Stimulated activated CD4-positive, alpha-beta T cell treated with anti-CD3 and anti-CD28 coated beads, Interleukin-1b, Interleukin-23, amount 100 ng/mL, for 1 hour (primary cell): ENCODE measurements at regions not wholly inside any gene's neighbourhood (a gene's known extent, or its start where the extent isn't known, plus 50 kb on each side); places are given as distances from the start of the nearest gene placed in this dataset.

Source experiments
- DNase-seq, 2 donors: peaks; one replicate each; pipeline ENCODE4 v3.0.0-alpha.2; 2020; ENCODE audit warnings: low read depth in 2 of 2

GRCh38 chr4:11537846-11538245 lies 109.2 kb upstream of the HS3ST1 start:
- DNase-seq = no peak

GRCh38 chr4:11535333-11535732 lies 106.6 kb upstream of the HS3ST1 start:
- no peak for DNase-seq

GRCh38 chr4:11534623-11535302 lies 106.1 kb upstream of the HS3ST1 start:
- no peak for DNase-seq

- no peak for DNase-seq
These were observed 103.4 kb upstream of the HS3ST1 start for GRCh38 chr4:11532138-11532537.

- no peak for DNase-seq
These were observed 101.0 kb upstream of the HS3ST1 start for GRCh38 chr4:11529625-11530201.

DNA sequence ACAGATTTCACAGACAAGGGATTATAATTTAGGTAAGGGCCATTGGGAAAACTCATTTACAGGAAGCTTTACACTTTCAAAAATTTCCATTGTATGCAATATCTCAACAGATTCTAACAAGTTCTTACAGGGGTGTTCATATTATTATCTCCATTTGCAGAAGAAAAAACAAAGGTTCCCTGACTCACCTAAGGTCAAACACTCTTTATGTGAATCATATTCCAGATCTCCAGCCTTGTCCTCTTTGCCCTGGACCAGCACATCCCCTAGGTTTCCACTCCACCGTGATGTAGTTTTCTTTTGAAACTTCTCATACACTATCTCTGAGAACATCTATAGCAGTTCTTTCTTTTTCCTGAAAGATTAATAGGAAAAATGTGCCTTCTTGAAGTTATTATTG lies 96.4 kb upstream of the HS3ST1 start:
- no peak for DNase-seq

DNA sequence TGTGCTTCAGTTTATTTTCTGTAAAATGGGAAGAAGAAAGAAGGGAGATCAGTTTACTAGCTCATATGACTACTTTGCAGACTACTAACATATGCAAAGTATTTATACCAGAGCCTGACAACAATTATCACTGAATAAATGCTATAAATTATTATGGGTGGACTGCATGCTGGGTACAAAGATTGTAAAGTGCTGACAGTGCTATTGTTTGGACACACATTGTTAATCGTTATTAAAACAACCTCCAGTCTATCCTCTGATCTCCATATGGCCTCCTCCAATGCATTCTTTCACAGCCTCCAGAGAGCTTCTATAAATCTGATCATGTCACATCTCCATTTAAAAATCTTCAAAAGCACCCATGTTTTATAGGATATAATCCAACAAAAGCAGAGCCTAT lies 90.1 kb upstream of the HS3ST1 start:
- DNase-seq = no peak

DNA sequence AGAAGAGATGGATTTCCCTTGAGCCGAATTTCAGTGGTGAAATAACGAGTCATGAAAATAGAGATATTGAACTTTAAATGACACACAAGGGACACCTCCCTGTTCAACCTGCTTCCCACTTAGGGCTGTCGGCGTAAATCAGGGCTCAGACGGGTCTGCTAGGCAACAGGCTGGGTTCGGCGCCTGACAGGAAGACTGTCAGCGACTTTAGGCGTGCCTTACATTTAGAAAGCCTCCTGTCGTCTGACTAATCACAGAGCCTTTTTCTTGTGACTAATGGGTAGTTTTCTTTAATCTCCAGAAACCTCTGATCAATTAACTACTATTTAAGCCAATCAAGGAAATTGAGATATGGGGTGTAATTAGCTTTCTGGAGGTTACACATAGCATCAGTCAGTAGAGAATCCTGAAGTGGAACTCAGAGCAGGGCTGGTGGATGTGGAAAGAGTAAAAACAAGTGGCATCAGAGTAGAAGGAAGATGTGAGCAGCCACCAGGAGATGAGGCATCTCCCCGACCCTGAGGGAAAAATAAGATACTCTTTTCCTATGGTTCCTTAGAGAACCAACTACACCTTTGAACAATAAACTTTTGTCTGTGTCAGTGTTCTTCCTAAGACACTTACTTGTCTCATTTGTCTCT lies 86.2 kb upstream of the HS3ST1 start:
- DNase-seq = no peak

DNA sequence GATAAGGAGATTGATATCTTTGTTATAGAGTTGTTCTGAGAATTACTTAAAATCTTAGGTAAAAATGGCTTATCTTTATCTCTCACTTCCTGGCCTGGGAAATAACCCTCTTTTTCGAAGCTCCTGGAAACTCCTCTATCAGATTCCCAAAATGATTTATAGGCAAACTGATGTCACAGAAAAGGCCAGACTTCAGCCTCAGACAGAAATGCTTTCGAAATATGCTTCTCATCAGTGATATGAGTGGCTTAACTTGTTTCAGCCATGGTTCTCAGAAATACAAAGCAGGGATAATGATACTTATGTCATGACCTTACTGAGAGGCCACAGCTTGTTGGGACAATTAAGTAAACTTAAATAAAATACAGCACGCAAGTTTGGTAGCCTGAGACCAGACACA lies 85.3 kb upstream of the HS3ST1 start:
- no peak for DNase-seq

GRCh38 chr4:11512871-11513270 lies 84.2 kb upstream of the HS3ST1 start:
- no peak for DNase-seq

GRCh38 chr4:11511321-11511720 lies 82.6 kb upstream of the HS3ST1 start:
- no peak for DNase-seq

- no peak for DNase-seq
These were observed 79.2 kb upstream of the HS3ST1 start for GRCh38 chr4:11507920-11508319.

- no peak for DNase-seq
These were observed 77.5 kb upstream of the HS3ST1 start for GRCh38 chr4:11506194-11506593.

DNA sequence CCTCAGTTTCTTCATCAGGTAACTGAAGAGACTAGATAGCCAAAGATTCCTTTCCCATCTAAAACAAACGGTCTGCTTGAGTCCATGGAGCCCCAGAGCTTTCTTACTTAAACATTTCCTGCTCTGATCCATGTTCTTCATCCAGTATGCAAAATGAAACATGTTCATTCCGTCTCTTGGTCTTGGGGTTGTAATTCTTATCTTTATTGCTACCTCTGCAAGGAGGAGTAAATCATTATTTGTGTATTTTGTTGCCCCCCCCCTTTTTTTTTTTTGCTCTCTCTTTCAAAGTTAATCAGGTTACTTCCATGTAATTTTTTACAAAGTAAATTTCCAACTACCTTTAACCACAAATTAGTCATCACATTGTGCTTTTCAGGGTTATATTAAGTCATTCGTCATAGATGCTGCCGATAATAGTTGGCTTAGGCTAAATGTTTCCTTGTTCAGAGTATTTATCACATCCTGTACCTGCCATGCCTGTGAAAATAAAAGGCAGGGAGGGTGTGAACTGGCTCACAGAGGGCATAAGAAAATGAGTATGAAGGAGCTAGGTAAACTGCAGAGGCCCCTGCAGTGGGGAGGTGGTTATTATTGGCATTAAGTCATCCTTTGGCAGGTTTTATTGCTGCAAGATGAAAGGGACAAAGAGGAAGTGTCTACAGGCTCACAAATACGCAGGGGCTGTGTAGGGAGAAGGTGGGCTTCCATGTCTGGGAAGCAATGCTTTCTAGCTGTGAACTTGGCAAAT lies 76.7 kb upstream of the HS3ST1 start:
- DNase-seq = no peak

GRCh38 chr4:11503166-11503565 lies 74.5 kb upstream of the HS3ST1 start:
- no peak for DNase-seq

DNA sequence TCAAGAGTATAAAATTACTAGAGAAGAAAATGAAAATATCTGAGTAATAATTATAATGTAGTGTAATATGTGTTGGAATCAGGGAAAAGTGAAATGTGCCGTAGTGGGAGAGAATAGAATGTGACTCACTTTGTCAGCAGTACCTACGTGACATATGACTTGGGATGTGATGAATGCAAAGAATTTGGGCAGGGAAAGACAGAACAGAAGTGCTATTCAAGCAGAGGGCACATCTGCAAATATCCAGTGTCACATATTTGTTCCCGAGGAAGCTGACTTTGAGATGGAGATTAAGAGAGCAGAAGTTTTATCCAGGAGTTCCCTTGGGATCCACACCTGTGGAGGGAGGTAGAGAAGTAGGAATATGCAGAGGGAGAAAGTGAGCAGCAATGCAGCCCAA lies 69.3 kb upstream of the HS3ST1 start:
- DNase-seq = no peak

- no peak for DNase-seq
These were observed 68.6 kb upstream of the HS3ST1 start for GRCh38 chr4:11497212-11497806.

DNA sequence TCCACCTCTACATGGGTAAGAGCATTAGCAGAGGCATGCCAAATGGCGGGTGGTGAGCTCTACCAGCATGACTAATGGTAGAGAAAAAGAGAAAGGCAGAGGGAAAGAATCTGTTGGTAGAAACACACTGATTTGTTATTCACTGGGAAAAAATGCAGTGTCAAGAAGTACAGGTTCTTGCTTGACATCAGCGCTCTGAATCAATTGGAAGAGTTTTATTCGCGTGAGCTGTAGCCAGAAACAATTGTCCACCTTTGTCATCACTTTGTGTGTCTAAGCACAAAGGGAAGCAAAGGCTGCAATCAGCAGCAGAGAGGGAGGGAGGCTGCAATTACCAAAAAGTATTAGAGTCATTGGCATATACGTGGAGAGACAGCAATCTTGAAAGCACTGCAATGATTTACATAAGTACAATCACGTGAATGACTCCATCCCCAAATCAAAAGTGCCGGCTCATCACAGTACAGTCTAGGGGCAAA lies 67.7 kb upstream of the HS3ST1 start:
- DNase-seq = no peak

DNA sequence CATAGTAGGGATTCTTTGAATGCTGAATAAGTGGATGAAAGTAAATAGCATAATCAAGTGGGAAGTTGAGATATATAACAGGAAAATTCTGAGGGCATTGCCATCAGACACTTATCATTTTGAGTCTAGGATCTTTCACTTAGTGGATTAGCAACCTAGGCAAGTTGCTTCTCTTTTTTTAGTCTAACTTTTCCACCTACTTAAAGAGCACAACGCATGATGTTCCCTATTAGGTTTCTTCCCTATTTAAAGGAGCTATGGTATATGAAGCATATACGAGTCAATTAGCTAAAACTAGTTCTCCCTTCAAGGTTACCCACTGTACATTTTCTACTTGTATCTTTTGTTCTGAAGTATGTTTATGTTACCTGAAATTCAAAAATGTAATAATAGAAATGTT lies 67.1 kb upstream of the HS3ST1 start:
- no peak for DNase-seq

DNA sequence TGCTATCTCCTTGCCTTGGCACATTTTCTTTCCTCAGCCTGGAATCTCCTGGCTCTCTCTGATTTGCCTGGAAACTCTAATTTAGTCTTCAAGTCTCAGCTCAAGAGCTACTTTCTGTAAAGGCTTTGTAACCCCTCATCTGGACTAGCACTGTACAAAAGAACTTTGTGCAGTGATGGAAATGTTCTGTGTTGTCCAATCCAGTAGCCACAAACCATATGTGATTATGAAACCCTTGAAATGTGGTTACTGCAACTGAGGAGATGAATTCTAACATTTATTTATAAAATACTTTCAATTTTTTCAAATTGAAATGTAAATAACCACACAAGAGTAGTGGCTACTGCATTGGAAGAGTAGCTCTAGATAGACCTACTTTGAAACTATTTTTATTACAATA lies 66.6 kb upstream of the HS3ST1 start:
- no peak for DNase-seq

GRCh38 chr4:11494232-11494631 lies 65.5 kb upstream of the HS3ST1 start:
- DNase-seq = no peak

GRCh38 chr4:11489453-11490083 lies 60.9 kb upstream of the HS3ST1 start:
- DNase-seq = no peak
